ENCODE measurements at regions not wholly inside any gene's neighbourhood (a gene's known extent, or its start where the extent isn't known, plus 50 kb on each side); places are given as distances from the start of the nearest gene placed in this dataset.

GRCh38 chr5:133741818-133742355 is 129.5 kb upstream of the FSTL4 start:
- no peaks in the 10 kb centered on the region for H3K27me3 ChIP-seq (ENCODE audit: insufficient read depth, poor library complexity, severe bottlenecking)
- DNase-seq (ENCODE audit: low read depth in 1 of 2, low spot score in 1 of 2), result no peak
- TF ChIP-seq CTCF (IDR thresholded peaks at IDR 0.05; ENCODE audit: insufficient read depth, low read length), result no peak
- TF ChIP-seq SPI1 (IDR thresholded peaks at IDR 0.05; ENCODE audit: borderline replicate concordance, low read depth), result no peak
- no peak for TF ChIP-seq REST (IDR thresholded peaks at IDR 0.05; ENCODE audit: insufficient replicate concordance, low read depth)
- TF ChIP-seq GABPA (IDR thresholded peaks at IDR 0.05; ENCODE audit: low read depth), result no peak
- no peak for TF ChIP-seq POLR2AphosphoS5 (IDR thresholded peaks at IDR 0.05; ENCODE audit: low read depth)
- H3K27ac ChIP-seq (replicated peaks), result no peak overlapping the region
- H3K4me3 ChIP-seq (replicated peaks; ENCODE audit: insufficient read depth, low read length), result no peak overlapping the region

DNA sequence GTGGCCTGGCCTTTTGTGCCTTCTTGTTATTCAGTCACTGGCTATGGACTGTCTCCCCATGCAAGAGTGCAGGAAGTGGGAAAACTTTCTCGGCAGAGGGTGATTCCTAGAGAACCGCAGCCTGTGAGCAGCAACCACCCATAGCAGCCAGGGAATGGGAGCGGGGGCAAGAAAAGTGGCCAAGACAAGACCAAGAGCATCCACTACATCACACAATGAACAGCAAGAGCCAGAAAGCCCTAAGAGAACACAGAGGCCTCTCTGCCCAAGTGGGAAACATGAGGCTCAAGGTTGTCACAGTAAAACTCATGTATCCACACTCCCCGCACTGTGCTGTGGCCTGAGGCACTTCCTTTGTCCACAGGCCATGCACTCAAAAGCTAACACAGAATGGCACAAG is 129.1 kb upstream of the FSTL4 start:
- DNase-seq (ENCODE audit: low read depth in 1 of 2, low spot score in 1 of 2), result no peak
- Histone ChIP-seq H3K27me3 (ENCODE audit: insufficient read depth, poor library complexity, severe bottlenecking) (no peaks in the 10 kb centered on the region), H3K4me3 (replicated peaks; ENCODE audit: insufficient read depth, low read length) (no peak overlapping the region), H3K27ac (replicated peaks) (no peak overlapping the region)
- TF ChIP-seq REST (IDR thresholded peaks at IDR 0.05; ENCODE audit: insufficient replicate concordance, low read depth) (no peak), SPI1 (IDR thresholded peaks at IDR 0.05; ENCODE audit: borderline replicate concordance, low read depth) (no peak), CTCF (IDR thresholded peaks at IDR 0.05; ENCODE audit: insufficient read depth, low read length) (no peak), POLR2AphosphoS5 (IDR thresholded peaks at IDR 0.05; ENCODE audit: low read depth) (no peak), GABPA (IDR thresholded peaks at IDR 0.05; ENCODE audit: low read depth) (no peak)

DNA sequence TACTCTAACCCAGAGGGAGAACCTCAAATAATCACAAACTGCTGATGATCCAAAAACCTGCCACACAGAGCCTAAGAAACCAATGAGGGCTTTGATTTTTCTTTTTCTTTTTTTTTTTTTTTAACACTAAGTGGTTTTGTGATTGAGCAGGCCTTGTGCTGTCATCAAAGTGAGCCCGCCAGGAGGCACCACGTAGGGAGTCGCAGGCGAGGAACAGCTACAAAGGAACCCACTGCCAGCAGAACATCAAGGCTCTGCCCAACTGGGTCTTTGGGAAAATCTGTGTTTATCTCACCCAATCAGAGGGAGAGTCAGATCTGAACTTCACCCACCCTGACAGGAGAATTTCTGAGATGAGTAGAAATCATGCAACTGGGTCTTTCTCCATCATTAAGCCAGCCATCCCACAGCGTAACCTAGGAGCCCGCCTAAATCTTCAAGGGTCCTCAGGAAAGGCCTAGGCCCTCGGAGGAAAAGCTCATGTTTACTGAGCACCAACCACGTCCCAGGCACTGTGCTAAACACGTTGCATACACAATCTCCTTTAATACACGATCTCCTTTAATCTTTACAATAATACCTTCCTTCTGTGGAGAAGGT is 126.9 kb upstream of the FSTL4 start:
- no peak overlapping the region for H3K27ac ChIP-seq (replicated peaks)
- no peak for TF ChIP-seq REST (IDR thresholded peaks at IDR 0.05; ENCODE audit: insufficient replicate concordance, low read depth)
- DNase-seq (ENCODE audit: low read depth in 1 of 2, low spot score in 1 of 2), result no peak
- H3K4me3 ChIP-seq (replicated peaks; ENCODE audit: insufficient read depth, low read length), result no peak overlapping the region
- H3K27me3 ChIP-seq (ENCODE audit: insufficient read depth, poor library complexity, severe bottlenecking), result no peaks in the 10 kb centered on the region

Data from HL-60 (cell line).